Gastroesophageal sphincter (tissue), 3 donors: ENCODE measurements at regions not wholly inside any gene's neighbourhood (a gene's known extent, or its start where the extent isn't known, plus 50 kb on each side); places are given as distances from the start of the nearest gene placed in this dataset.

Experiments used
- CTCF ChIP-seq, 4 experiments: fragments of 200-600 bp in 2 of 4; fragments of 450-650 bp in 2 of 4; sonication (generic) in 1 of 4; IDR thresholded peaks; one replicate each; pipeline ENCODE4 v1.5.1; 2017 to 2019; ENCODE audit warnings: antibody characterized with exemption in 4 of 4, mild to moderate bottlenecking in 2 of 4, moderate library complexity in 2 of 4
- POLR2A ChIP-seq, 2 donors: fragments of 450-650 bp; IDR thresholded peaks; one replicate each; pipeline ENCODE4 v1.6.1; 2017; ENCODE audit warnings: antibody characterized with exemption in 2 of 2, mild to moderate bottlenecking in 2 of 2, moderate library complexity in 1 of 2
- POLR2AphosphoS5 ChIP-seq: sonication (generic); formaldehyde crosslinking; IDR thresholded peaks from one replicate; pipeline ENCODE4 v1.6.1; 2017; ENCODE audit warnings: antibody characterized with exemption

GRCh38 chr15:29934251-29934650 lies 112.0 kb upstream of the TJP1 start:
- TF ChIP-seq CTCF (IDR thresholded peaks at IDR 0.05): no peak
- no peak for TF ChIP-seq POLR2A (IDR thresholded peaks at IDR 0.05)
- no peak for TF ChIP-seq POLR2AphosphoS5
